ENCODE measurements at regions not wholly inside any gene's neighbourhood (a gene's known extent, or its start where the extent isn't known, plus 50 kb on each side); places are given as distances from the start of the nearest gene placed in this dataset.

GRCh38 chr2:226544596-226545210 lies 254.9 kb downstream of the IRS1 start:
- no peak for TF ChIP-seq CTCF (IDR thresholded peaks at IDR 0.05; ENCODE audit: low read length)
- TF ChIP-seq EZH2 (IDR thresholded peaks at IDR 0.05; ENCODE audit: borderline replicate concordance, low read length), result no peak

All from OCI-LY1 (cell line).